DND-41 (cell line): ENCODE measurements at regions not wholly inside any gene's neighbourhood (a gene's known extent, or its start where the extent isn't known, plus 50 kb on each side); places are given as distances from the start of the nearest gene placed in this dataset.

Experiments used
- EZH2 ChIP-seq: IDR thresholded peaks from 3 replicates; pipeline ENCODE4 v1.6.1; 2012; ENCODE audit warnings: borderline replicate concordance, low read depth, mild to moderate bottlenecking, moderate library complexity, low read length, inconsistent platforms; ENCODE audit not compliant: severe bottlenecking
- TF ChIP-seq, protein P1 (sequence below): IDR thresholded peaks from 2 replicates; pipeline ENCODE4 v1.5.1; 2012; ENCODE audit warnings: borderline replicate concordance, low read length, moderate library complexity, mild to moderate bottlenecking; ENCODE audit not compliant: poor library complexity, severe bottlenecking; ENCODE audit errors: extremely low read depth

DNA sequence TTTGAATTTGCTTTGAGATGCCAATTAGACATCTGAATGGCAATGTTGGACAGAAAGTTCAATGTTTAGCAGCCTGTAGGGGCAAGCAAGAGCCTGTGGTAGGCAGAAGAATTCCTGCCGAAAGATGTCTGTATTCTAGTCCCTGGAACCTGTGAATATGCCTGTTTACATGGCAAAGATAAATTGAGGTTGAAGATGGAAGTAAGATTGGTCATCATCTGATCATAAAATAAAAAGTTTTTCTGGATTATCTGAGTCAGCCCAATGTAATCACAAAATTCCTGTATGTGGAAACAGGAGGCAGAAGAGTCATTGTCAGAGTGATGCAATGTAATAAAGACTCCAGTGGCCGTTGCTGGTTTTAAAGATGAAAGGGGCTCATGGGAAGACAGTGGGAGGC lies 430.5 kb downstream of the MDFIC start:
- TF ChIP-seq, protein P1, sequence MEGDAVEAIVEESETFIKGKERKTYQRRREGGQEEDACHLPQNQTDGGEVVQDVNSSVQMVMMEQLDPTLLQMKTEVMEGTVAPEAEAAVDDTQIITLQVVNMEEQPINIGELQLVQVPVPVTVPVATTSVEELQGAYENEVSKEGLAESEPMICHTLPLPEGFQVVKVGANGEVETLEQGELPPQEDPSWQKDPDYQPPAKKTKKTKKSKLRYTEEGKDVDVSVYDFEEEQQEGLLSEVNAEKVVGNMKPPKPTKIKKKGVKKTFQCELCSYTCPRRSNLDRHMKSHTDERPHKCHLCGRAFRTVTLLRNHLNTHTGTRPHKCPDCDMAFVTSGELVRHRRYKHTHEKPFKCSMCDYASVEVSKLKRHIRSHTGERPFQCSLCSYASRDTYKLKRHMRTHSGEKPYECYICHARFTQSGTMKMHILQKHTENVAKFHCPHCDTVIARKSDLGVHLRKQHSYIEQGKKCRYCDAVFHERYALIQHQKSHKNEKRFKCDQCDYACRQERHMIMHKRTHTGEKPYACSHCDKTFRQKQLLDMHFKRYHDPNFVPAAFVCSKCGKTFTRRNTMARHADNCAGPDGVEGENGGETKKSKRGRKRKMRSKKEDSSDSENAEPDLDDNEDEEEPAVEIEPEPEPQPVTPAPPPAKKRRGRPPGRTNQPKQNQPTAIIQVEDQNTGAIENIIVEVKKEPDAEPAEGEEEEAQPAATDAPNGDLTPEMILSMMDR = no peak
- TF ChIP-seq EZH2 = no peak
